Hepatocyte (in vitro differentiated cells): ENCODE measurements at regions not wholly inside any gene's neighbourhood (a gene's known extent, or its start where the extent isn't known, plus 50 kb on each side); places are given as distances from the start of the nearest gene placed in this dataset.

Experiments
- CTCF ChIP-seq: fragments of 200-600 bp; sonication (generic); IDR thresholded peaks from 2 replicates; pipeline ENCODE4 v1.5.1; 2016; ENCODE audit warnings: antibody characterized with exemption, mild to moderate bottlenecking; ENCODE audit not compliant: poor library complexity
- EZH2 ChIP-seq: fragments of 200-600 bp; sonication (generic); IDR thresholded peaks from 2 replicates; pipeline ENCODE4 v1.6.1; 2016; ENCODE audit warnings: antibody characterized with exemption, mild to moderate bottlenecking, borderline replicate concordance

- TF ChIP-seq CTCF: no peak
- TF ChIP-seq EZH2: no peak
These were observed 91.8 kb downstream of the RMI2 start for GRCh38 chr16:11437069-11437468.
